HEK293T (cell line): ENCODE measurements at regions not wholly inside any gene's neighbourhood (a gene's known extent, or its start where the extent isn't known, plus 50 kb on each side); places are given as distances from the start of the nearest gene placed in this dataset.

ENCODE experiments used
- BHLHE40 ChIP-seq: fragments of 450-650 bp; IDR thresholded peaks from 2 replicates; pipeline ENCODE4 v1.6.1; 2016; ENCODE audit warnings: mild to moderate bottlenecking, moderate library complexity, borderline replicate concordance
- SP1 ChIP-seq: fragments of 450-650 bp; IDR thresholded peaks from 2 replicates; pipeline ENCODE4 v1.6.1; 2017
- SUZ12 ChIP-seq: fragments of 450-650 bp; IDR thresholded peaks from 2 replicates; pipeline ENCODE4 v1.6.1; 2016; ENCODE audit warnings: mild to moderate bottlenecking

- TF ChIP-seq SP1 (no peak), BHLHE40 (no peak), SUZ12 (no peak)
Measured at GRCh38 chr2:225196579-225196978, 154.3 kb upstream of the DOCK10 start.
